GM12878 (cell line): ENCODE measurements at regions not wholly inside any gene's neighbourhood (a gene's known extent, or its start where the extent isn't known, plus 50 kb on each side); places are given as distances from the start of the nearest gene placed in this dataset.

Experiments used
- ATAC-seq: fragments of 200-7000 bp; cut with Tn5 transposase; 3 replicates; pipeline ENCODE4 v1.9.1; 2020; ENCODE audit warnings: mild to moderate bottlenecking, moderate library complexity
- BruUV-seq: library from RNA; stranded (reverse); fragments of 400-500 nt; replicated peaks from 2 replicates; lab custom pipeline; 2021; lab: Mats Ljungman, UMichigan
- CTCF ChIA-PET: fragments of 300-600 bp; sonication (Branson Sonifier 250); formaldehyde crosslinking; extraction: SDS; loops from one replicate; lab custom pipeline; 2021; ENCODE audit warnings: inconsistent platforms; lab: Yijun Ruan, JAX
- POLR2A ChIA-PET: fragments of 350-600 bp; formaldehyde crosslinking; extraction: SDS; loops from one replicate; lab custom pipeline; 2021; ENCODE audit warnings: inconsistent platforms; lab: Charles Lee
- RAD21 ChIA-PET: fragments of 300-600 bp; sonication (Branson Sonifier 250); formaldehyde crosslinking; loops from one replicate; lab custom pipeline; 2023; ENCODE audit warnings: antibody characterized with exemption; ENCODE audit not compliant: unreplicated experiment; lab: Charles Lee
- SMC1A ChIA-PET: fragments of 300-600 bp; sonication (Branson Sonifier 250); formaldehyde crosslinking; loops from one replicate; lab custom pipeline; 2023; ENCODE audit not compliant: unreplicated experiment, uncharacterized antibody; lab: Charles Lee
- DNase-seq: peaks from one replicate; pipeline ENCODE4 v3.0.0-alpha.2; 2011; ENCODE audit warnings: low read depth, low spot score
- FAIRE-seq: peaks from 3 replicates; lab custom pipeline; 2011; peaks lifted over from hg19 to GRCh38; lab: Jason Lieb, UNC
- H2AFZ ChIP-seq: 2 replicates; pipeline ENCODE4 v1.6.0; 2011; ENCODE audit warnings: low read depth, low read length, control low read depth; ENCODE audit not compliant: control insufficient read depth
- H3K27ac ChIP-seq: 2 replicates; pipeline ENCODE4 v1.5.1; 2011; ENCODE audit warnings: control low read depth; ENCODE audit not compliant: control insufficient read depth, insufficient read depth
- H3K27me3 ChIP-seq, 2 experiments: replicated peaks in 1 of 2; 2 replicates each; pipeline versions ENCODE4 v1.6.0 to v1.6.1; 2011; ENCODE audit warnings: low read length in 1 of 2; ENCODE audit not compliant: control insufficient read depth in 2 of 2, insufficient read depth in 2 of 2
- H3K36me3 ChIP-seq, 2 experiments: 2 replicates each; pipeline ENCODE4 v1.5.1; 2011; ENCODE audit warnings: low read length in 1 of 2; ENCODE audit not compliant: control insufficient read depth in 2 of 2, insufficient read depth in 2 of 2
- H3K4me1 ChIP-seq: 2 replicates; pipeline ENCODE4 v1.6.1; 2011; ENCODE audit warnings: mild to moderate bottlenecking, low read length, moderate library complexity, mixed read lengths; ENCODE audit not compliant: control insufficient read depth, insufficient read depth
- H3K4me2 ChIP-seq: 2 replicates; pipeline ENCODE4 v1.6.0; 2011; ENCODE audit warnings: control low read depth; ENCODE audit not compliant: control insufficient read depth, insufficient read depth
- H3K4me3 ChIP-seq: fragments of 200-600 bp; sonication (generic); 2 replicates; pipeline ENCODE4 v1.5.1; 2016
- H3K79me2 ChIP-seq: 2 replicates; pipeline ENCODE4 v1.6.0; 2011; ENCODE audit warnings: low read length; ENCODE audit not compliant: control insufficient read depth, insufficient read depth
- H3K9ac ChIP-seq: 2 replicates; pipeline ENCODE4 v1.8.0; 2011; ENCODE audit warnings: low read length, control low read depth, mixed read lengths; ENCODE audit not compliant: control insufficient read depth, insufficient read depth
- H3K9me3 ChIP-seq: replicated peaks from 3 replicates; pipeline ENCODE4 v1.5.1; 2011; ENCODE audit warnings: mild to moderate bottlenecking, low read length; ENCODE audit not compliant: control insufficient read depth, insufficient read depth
- H4K20me1 ChIP-seq: 2 replicates; pipeline ENCODE4 v1.6.0; 2011; ENCODE audit not compliant: control insufficient read depth, insufficient read depth
- BACH1 ChIP-seq: fragments of 450-650 bp; IDR thresholded peaks from 2 replicates; pipeline ENCODE4 v1.6.1; 2017; ENCODE audit warnings: mild to moderate bottlenecking, borderline replicate concordance
- HCFC1 ChIP-seq: fragments of 150-350 bp; IDR thresholded peaks from 2 replicates; pipeline ENCODE4 v1.6.1; 2014; ENCODE audit warnings: low read length
- IKZF2 ChIP-seq, 2 experiments: fragments of 450-650 bp; IDR thresholded peaks; 2 replicates each; pipeline ENCODE4 v1.6.1; 2017; ENCODE audit warnings: mild to moderate bottlenecking in 2 of 2, moderate library complexity in 2 of 2
- LARP7 ChIP-seq: fragments of 450-650 bp; IDR thresholded peaks from 2 replicates; pipeline ENCODE4 v1.6.1; 2017; ENCODE audit warnings: mild to moderate bottlenecking
- MYC ChIP-seq: IDR thresholded peaks from 2 replicates; pipeline ENCODE4 v1.6.1; 2011; ENCODE audit warnings: mild to moderate bottlenecking, low read length, moderate library complexity, inconsistent platforms; ENCODE audit not compliant: insufficient read depth, insufficient replicate concordance, insufficient read length, severe bottlenecking
- NFIC ChIP-seq: IDR thresholded peaks from 2 replicates; pipeline ENCODE4 v1.6.1; 2012; ENCODE audit warnings: low read depth, mild to moderate bottlenecking, inconsistent platforms, low read length, moderate library complexity
- PAX8 ChIP-seq: fragments of 450-650 bp; IDR thresholded peaks from 2 replicates; pipeline ENCODE4 v1.6.1; 2017; ENCODE audit warnings: mild to moderate bottlenecking, moderate library complexity
- POLR2A ChIP-seq: IDR thresholded peaks from 2 replicates; pipeline ENCODE4 v1.6.1; 2011; ENCODE audit warnings: low read depth, mild to moderate bottlenecking, low read length
- POLR2AphosphoS2 ChIP-seq: IDR thresholded peaks from 2 replicates; pipeline ENCODE4 v1.6.1; 2011; ENCODE audit warnings: low read depth, mild to moderate bottlenecking, low read length, improper control_type of control experiment, moderate library complexity
- RAD51 ChIP-seq: fragments of 450-650 bp; IDR thresholded peaks from 2 replicates; pipeline ENCODE4 v1.6.1; 2016; ENCODE audit warnings: moderate library complexity, mild to moderate bottlenecking, inconsistent platforms
- RCOR1 ChIP-seq: conservative IDR thresholded peaks from 2 replicates; pipeline ENCODE4 v1.6.1; 2012; ENCODE audit warnings: low read depth, low read length, improper control_type of control experiment
- WRNIP1 ChIP-seq: IDR thresholded peaks from 2 replicates; pipeline ENCODE4 v1.6.1; 2011; ENCODE audit warnings: low read depth, low read length, improper control_type of control experiment, borderline replicate concordance
- ZNF24 ChIP-seq: fragments of 450-650 bp; IDR thresholded peaks from 2 replicates; pipeline ENCODE4 v1.6.1; 2017; ENCODE audit warnings: antibody characterized with exemption, mild to moderate bottlenecking
- WGBS: methylation state at CpG from one replicate; pipeline ENCODE4 v1.1.6; 2016; ENCODE audit warnings: low lambda C conversion rate; ENCODE audit not compliant: insufficient replicate concordance, insufficient coverage; ENCODE audit errors: missing lambda C conversion rate; 5-methylcytosine and 5-hydroxymethylcytosine counted together
- in situ Hi-C: fragments of 300-500 bp; cut with MboI; formaldehyde crosslinking; loops from 9 replicates; pipeline ENCODE4 v1.14.3; 2018; ENCODE audit warnings: mixed read lengths
- intact Hi-C: fragments of 100-400 bp; cut with micrococcal nuclease; formaldehyde crosslinking; loops from one replicate; pipeline ENCODE4 v1.14.2; 2022; ENCODE audit not compliant: unreplicated experiment

DNA sequence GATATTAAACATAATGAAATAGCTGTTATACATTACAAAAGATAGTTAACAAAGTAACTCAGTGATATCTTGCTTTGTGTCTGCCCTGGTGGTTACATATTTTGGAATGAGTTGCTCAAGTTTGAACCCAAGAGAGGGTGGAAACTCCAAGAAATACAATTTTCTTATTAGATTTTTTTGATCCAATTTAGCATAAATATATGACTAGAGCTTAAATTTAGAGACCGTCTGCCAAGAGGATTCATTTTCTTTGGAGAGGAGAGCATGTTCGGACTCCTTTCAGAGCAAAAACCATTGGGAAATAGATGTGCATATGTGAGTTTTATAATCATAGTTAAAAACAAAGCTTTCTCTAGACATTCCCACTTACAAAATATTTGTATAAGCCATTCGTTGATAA lies 353.4 kb downstream of the EPM2A start:
- WGBS = 55% methylated on average over 3 of the region's 3 CpGs
- Histone ChIP-seq H3K9me3 (peaks cover 4% of the 10 kb centered on the region; the same call in 1 of the 3 replicates), H2AFZ (no peak overlapping the region), H3K9ac (no peak overlapping the region), H4K20me1 (no peaks in the 10 kb centered on the region), H3K4me3 (no peak overlapping the region), H3K4me2 (no peak overlapping the region), H3K36me3 (no peaks in the 10 kb centered on the region), H3K27me3 (no peaks in the 10 kb centered on the region), H3K79me2 (no peaks in the 10 kb centered on the region), H3K4me1 (no peaks in the 10 kb centered on the region), H3K27ac (no peak overlapping the region)
- TF ChIP-seq LARP7 = no peak
- TF ChIP-seq NFIC = no peak
- TF ChIP-seq RAD51 = no peak
- TF ChIP-seq WRNIP1 = no peak
- TF ChIP-seq BACH1 = no peak
- no peak for TF ChIP-seq IKZF2 (IDR thresholded peaks at IDR 0.05)
- TF ChIP-seq RCOR1 = no peak
- no peak for TF ChIP-seq ZNF24
- TF ChIP-seq POLR2AphosphoS2 = no peak
- TF ChIP-seq PAX8 = no peak
- TF ChIP-seq MYC = no peak
- TF ChIP-seq POLR2A = no peak
- no peak for TF ChIP-seq HCFC1
- in situ Hi-C loops = no loop called here
- no peak for DNase-seq
- CTCF ChIA-PET = no interaction called here
- RAD21 ChIA-PET = no interaction called here
- FAIRE-seq = no peak
- ATAC-seq = no peak
- no TSS peak for BruUV-seq
- SMC1A ChIA-PET = interaction anchor here (1.1 kb wide), 1 partner anchor 30 kb away, joined by 3 read pairs; no protein-coding TSS in a partner anchor
- intact Hi-C loops = no loop called here
- POLR2A ChIA-PET = interaction anchor here (0.6 kb wide), 1 partner anchor 250 kb away, joined by 6 read pairs; no protein-coding TSS in a partner anchor
